ENCODE measurements at regions not wholly inside any gene's neighbourhood (a gene's known extent, or its start where the extent isn't known, plus 50 kb on each side); places are given as distances from the start of the nearest gene placed in this dataset.

GRCh38 chr16:9363520-9363919 lies 272.1 kb downstream of the HAPSTR1 start:
- TF ChIP-seq REST (IDR thresholded peaks at IDR 0.05; ENCODE audit: low read depth), result no peak
- no peak for TF ChIP-seq USF1 (IDR thresholded peaks at IDR 0.05)
- no peak for TF ChIP-seq EP300 (IDR thresholded peaks at IDR 0.05; ENCODE audit: borderline replicate concordance)

All from Ishikawa (cell line).